GM21381 (cell line): ENCODE measurements at regions not wholly inside any gene's neighbourhood (a gene's known extent, or its start where the extent isn't known, plus 50 kb on each side); places are given as distances from the start of the nearest gene placed in this dataset.
"Not testable (repeated sequence)": the region's sequence is repeated elsewhere in the genome, so short reads cannot be mapped to it uniquely, and the experiment has no call there.

ENCODE experiments used
- ATAC-seq: cut with Tn5 transposase; IDR thresholded peaks from one replicate; pipeline ENCODE4 v1.9.1; 2021; ENCODE audit warnings: mild to moderate bottlenecking, moderate library complexity; ENCODE audit not compliant: unreplicated experiment

DNA sequence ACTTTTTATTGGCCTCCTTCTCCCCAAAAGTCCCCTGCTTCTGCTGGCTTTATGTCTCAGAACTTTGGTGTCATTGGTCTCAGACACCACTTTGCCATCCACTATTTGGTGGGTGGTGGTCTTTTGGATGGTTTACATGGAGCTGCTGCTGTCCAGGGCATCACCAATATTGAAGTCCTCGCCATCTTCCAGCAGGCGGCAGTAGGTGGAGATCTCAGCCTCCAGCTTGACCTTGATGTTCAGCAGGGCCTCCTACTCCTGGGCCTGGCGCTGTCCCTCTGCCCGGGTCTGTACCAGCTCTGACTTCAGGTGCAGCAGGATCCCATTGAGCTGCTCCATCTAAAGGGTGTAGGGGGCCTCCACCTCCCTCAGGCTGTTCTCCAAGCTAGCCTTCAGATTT, 148.4 kb upstream of the FOXA2 start:
- no peak for ATAC-seq

DNA sequence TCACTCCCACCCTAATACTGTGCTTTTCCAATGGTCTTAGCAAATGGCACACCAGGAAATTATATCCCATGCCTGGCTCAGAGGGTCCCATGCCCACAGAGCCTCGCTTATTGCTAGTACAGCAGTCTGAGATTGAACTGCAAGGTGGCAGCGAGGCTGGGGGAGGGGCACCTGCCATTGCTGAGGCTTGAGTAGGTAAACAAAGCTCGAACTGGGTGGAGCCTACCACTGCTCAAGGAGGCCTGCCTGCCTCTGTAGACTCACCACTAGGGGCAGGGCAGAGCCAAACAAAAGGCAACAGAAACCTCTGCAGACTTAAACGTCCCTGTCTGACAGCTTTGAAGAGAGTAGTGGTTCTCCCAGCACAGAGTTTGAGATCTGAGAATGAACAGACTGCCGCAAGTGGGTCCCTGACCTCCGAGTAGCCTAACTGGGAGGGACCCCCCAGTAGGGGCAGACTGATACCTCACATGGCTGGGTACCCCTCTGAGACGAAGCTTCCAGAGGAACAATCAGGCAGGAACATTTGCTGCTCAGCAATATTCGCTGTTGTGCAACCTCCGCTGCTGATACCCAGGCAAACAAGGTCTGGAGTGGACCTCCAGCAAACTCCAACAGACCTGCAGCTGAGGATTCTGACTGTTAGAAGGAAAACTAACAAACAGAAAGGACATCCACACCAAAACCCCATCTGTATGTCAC, 150.7 kb upstream of the FOXA2 start:
- not testable (repeated sequence) for ATAC-seq

DNA sequence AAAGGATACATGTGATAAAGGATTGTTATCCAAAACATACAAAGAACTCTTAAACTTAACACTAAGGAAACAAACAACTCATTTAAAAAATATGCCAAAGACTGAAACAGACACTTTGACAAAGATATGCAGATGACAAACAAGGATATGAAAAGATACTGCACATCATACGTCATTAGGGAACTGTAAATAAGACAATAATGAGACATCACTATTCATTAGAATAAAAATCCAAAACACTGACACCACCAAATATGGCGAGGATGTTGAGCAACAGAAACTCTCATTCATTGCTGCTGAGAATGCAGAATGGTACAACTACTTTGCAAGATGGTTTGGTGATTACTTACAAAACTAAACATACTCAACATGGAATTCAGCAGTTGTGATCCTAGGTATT, 156.5 kb upstream of the FOXA2 start:
- no peak for ATAC-seq

DNA sequence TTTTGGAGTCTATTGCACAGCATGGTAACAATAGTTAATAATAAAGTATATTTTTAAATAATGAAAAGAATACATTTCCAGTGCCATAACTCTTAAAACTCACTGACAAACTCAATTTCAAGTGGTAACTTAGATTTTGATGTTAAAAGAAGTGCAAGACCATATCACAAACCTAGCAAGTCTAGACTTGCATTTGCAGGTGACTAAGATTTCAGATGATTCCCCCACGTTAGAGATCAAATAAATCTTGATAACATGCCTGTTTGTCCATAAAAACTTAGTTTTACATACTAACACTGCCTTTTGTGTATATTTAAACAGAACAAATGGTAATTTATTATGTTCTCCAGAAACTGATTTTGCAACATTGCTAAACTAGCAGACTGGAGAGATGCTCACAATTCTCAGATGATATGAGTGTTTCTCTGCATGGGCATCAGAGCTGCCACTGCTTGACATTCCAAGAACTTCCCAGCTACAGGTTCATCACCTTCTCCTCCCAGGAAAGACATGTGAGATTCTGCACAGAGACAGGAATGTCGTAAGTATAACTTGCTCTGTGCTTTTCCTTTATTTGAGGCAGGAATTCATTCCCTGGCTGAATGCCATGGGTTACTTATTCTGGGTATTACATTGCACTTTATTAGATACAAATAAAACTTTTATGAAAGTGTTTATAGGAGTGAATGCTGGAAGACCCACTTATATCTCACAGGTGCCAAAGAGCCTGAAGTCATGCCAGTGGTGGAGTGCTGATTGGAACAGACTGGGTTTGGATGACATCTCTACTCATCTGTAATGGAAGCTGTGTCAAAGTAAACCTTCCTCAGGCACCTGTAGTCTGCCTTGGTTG, 160.2 kb upstream of the FOXA2 start:
- ATAC-seq, result no peak

DNA sequence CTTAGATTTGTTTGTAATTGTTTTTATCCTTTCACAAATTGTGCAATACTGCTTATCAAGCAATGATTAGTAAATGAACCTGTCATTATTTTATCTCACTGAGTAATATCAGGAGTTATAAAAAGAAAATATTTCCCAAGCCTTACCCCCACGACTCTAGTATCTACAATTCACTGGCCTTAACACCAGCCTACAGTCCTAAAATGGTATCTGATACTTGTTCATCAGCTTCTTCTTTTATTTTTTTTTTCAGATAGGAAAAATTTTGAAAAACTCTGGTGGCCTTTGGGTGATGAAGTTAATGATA, 160.8 kb upstream of the FOXA2 start:
- ATAC-seq, result no peak

DNA sequence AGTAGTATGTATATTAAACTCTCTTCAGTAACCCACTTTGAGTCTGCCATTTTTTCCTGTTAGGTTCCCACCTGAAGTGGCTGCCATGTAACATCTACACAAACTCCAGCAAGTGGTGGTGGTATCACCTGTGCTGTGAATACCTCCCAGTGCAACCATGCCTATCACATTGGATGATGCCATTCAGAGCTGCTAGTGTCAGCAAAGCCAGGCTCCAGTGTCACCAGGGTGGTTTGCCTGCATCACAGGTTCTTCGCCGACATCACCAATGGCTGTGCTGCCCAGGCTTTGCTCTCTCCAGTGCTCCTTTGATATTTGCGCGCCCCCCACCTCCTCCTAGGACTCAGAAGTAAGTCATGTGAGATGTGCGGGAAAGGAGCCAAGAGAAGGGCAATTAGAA, 162.6 kb upstream of the FOXA2 start:
- no peak for ATAC-seq

DNA sequence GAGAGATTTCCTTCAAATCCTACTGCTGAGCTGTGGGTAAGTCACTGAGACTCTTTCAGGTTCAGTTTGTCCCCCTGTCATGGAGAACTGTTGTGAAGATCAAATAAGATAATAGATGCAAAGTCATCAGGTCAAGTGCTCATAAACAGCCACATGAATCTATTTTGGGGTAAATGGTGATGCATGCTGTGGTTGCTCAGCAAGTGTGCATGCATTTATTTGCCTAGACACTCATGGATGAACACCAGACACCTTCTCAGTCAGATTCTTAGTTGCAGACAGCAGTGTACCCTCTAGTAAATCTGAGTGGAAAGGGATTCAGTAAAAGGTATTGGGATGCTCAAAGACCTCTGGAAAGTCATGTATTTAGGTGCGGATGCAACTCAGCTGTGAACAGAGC, 168.0 kb upstream of the FOXA2 start:
- no peak for ATAC-seq

DNA sequence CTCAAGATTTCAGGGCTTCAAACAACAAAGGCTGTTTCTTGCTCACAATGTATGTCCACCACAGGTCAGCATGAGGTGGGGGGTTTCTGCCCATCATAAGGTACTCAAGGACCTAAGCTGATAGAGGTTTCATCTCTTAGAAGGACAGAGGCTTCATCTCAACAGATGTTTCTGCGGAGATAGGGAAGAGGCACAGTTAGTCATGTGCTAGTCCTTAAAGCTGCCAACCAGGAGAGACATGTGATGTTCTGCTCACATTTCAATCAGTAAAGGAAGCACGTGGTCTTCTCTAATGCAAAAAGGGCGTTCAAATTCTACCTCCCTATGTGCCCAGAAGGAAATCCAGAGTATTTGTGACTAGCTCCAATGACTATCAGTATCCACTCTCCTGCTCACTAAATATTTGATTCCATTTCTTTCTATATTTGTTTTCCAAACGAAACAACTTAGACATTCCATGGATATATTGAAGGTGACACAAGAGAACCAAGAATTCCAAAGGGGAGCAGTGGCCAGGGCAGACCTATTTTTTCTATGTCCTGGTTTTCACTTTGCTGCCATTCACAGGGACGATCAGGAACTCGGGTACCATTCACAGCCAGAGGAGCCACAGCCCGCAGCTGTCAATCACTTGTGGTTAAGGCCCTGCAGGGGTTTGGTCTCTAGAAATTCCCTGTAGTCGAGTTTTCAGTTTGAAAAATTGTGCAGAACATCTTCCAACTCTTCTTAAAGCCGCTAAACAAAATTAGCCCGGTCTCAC, 173.2 kb upstream of the FOXA2 start:
- ATAC-seq, result no peak

DNA sequence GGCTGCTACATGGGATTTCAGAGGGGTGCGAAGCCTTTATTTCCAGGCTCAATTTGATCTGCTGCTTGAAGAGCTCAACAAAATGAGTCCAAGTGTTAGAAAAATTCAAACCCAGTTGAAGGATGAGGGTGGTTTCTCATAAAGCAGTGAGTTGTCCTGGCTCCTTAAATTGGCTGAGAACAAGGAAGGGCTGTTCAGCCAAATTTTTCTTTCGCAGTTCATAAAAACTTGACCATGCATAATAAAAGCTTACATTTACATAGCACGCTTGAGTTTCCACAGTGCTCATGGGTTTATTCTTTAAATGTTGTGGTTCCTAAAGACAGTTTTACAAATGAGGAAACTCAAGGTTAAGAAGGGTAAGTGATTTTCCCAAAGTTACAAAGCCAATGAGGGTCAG, 174.4 kb upstream of the FOXA2 start:
- ATAC-seq, result no peak

DNA sequence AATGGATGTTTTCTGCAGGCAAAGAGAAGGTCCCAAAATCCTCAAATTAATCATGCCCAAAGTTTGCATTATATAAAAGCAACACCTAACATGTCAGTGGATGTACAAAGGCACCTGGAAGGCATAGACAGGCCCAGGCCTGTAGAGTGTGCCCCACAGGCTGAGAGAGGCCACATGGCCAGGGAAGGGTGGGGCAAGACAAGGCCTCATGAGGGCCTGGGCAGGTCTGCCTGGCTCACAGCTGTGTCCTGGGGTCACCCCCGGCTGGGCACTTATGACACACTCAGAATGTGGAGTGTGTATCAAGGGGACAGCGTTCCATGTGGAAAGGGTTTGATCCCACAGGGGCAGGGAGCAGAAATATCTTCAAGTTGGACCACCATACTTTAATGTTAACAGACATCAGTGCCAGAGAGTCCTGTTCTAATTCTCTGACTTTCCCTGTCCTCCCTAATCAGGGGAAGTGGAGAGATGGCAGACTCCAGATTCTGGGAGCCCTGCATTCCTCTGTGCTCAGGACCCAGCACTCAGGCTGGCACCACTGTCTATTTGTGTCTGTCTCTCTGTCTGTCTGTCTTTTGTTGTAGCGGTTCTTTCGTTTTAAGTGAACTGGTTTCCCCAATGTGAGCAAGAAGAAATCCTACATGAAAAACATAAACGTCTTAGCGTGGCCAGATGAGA, 178.3 kb upstream of the FOXA2 start:
- ATAC-seq, result no peak

DNA sequence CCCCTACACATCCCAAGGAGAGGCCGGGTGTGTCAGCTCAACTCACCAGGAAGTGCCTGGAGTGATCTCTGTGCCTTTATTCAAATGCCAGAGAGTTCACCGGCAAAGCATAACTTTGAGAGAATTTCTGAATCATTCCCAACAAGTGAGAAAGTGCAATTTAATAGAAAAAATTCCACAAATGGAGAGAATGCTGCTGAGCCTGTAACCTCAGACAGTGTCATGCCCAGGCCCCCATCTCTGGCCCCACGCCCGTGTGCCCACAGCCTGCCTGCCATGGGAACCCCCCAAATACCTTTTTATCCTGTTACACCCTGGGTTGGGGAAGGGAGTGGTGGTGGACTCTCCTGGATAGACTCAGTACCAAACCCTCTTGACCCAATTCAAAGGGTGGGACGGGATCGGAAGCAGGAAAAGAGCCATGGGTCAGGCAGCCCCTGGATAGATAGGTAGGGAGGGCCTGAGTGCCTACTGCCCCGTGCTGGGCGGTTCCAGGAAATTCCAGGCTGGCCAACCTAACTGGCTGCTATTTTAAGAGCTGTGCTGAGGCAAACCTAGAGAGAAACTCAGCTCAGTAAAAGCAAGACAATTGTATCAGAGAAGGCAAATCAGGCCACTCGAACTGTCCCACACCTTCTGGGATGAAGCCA, 179.0 kb upstream of the FOXA2 start:
- no peak for ATAC-seq

DNA sequence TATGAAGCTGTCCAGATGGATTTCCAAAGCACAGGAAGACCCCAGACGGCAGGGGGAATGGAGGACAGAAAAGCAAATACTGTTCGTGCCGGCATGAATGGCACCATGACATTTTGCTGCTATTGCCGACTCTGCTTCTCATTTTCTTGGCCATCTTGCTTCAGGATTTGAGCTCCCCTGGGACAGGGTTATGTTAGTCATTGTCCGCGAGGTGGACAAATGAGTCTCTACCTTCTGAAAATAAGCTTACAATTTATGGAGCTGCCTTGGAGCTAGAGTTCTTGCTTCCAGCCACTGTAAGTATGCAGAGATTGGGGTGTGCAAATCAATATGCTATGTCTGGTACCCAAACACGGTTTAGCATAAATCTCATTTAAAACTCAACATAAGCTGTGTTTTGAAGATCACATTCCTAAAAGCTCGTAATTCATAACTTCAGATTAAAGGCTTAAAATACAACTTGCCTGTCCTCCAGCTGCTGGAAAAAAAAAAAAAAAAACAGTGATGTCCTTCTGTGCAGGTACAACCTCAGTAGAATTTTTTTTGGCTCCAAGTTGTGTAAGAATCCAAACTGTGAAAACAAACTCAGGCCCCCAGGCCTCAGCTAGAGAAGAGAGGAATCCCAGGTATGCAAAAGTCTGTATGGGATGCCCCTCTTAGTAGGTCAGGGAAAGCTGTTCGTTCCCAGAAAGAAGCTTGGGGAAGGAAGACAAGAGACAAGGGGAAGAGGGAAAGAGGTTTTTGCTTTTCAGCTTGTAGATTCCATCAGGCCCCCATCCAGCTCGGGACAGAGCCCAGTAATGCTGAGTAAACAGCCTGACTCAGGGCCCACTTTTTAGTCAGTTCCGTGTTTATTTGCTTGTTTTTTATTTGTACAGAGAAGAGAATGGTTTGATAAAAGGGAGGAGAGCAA, 184.2 kb upstream of the FOXA2 start:
- ATAC-seq, result no peak

DNA sequence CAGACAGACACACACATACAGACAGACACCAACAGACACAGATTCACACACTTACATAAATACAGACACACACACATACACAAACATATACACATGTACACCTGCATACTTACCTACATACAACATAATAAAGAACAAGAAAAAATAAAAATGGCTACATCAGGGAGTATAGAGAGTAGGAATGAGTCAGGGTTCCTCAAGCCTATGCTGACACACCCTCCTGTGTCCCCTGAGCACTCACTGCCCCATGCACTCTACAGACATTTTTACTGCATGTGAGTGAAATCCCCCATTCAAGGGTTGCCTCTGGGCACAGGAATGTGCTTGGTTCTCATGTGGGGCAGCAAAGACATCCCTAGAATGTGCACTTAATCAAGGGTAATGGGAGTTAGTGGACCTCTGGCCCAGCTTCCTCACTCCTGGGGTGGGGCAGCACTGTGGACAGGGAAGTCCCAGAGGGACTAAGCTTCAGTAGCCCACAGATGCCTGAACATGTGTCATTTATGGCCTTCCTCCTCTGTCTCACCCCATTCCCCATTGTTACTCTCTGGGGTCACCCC, 185.9 kb upstream of the FOXA2 start:
- ATAC-seq, result no peak

DNA sequence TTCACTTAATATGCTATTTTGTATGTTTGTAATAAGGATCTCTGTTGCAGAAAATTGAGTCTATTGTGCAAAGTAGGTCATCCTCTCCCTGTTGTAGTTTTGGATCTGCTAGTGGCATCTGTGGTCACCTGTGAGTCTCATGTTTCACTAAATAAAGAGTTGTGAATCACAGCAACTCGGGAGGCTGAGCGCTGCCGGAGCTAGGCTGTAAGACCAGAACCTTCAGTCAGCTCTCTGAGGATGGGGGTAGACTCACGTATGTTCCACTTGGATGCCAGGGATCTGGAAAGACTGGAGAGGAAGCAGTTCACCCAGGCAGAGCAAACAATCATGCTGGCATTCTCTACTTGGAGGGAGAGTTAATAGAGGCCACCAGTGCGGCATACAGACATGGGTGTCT, 187.3 kb upstream of the FOXA2 start:
- ATAC-seq, result no peak

DNA sequence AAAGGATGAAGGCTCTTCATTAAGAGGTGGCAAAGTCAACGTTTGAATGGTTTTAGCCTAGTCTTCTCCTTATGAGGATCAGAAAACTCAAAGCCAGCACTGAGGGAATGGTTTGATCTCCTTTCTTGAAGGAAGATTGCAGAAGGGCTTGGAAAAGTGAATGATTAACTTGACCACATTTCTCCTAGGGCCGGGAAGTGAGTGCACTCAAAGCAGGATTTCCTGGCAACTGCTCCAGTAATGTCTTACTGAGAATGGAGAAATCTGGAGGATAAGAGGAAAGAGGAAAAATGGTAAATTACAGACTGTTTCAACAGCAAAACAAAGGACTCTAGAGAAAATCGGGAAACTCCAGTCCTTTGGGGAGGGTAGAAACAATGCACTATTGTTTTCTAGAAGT, 189.0 kb upstream of the FOXA2 start:
- ATAC-seq, result no peak

DNA sequence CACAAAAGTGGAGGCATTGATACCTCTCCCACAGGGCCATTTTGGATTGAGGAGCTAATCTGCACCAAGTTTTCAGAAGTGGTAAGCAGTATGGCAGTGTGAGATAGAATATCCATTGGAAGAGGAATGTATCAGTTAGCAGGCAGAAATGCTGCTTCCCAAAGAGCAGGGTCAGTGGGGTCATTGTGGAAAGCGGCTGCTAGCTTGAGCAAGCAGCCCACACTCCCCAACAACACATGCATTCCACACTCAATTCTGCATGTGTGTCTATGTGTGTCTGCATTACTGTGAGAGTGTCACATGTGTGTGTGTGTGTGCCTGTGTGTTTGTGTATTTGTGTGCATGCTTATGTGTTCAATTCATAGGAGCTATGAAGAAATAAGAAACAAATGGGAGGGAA, 190.9 kb upstream of the FOXA2 start:
- ATAC-seq, result no peak

DNA sequence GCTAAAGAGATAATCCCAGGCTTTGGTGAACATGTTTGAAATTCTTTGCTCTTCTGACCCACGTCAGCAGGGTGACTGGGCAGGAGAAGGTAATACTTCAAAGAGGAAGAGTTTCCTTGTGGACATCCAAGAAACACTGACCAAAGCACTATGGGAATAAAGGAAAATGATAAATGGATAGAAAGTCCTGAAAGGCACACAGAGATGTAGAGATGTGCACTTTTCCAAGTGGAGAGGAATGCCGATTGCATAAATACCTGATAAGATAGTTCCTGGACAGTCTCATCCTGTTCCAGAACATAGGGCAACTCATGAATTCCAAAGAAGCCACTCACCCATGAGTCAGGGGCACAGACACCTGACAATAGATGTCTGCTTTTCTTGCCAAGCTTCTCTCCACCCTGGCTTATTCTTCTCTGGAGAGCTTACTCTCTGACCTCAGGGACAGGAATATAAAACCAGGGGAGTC, 191.3 kb upstream of the FOXA2 start:
- no peak for ATAC-seq

DNA sequence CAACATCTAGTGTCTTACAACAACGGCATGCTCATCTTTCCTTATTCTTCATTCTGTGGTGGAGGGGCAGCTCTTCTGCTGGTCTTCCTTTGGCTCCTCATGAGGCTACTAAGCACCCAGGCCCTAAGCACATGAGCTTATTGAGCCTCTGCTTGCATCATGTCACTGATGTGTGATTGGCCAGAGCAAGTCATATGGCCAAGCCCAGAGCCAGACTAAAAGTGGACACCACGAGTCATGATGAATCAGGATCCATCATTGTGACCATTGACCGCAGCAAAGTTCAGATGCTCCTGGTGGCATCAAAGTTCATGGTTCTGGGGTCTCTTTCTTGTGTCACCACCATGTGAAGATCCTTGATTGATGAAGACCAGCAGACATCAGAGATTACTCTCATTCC, 192.0 kb upstream of the FOXA2 start:
- ATAC-seq, result no peak

DNA sequence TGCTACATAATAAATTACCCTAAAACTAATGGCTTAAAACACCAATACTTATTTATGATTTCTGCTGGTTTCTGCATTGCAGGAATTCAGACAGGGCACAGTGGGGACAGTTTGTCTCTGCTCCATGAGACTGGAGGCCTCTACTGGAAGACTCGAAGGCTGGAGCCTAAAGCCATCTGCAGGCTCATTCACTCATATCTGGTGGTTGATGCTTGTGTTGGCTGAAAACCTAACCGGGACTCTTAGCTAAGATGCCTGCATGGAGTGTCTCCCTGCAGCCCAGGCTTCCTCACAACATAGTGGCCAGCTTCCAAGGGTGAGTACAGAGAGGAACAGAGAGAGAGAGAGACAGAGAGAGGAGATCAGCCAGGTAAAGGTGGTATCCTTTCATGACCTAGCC, 195.5 kb upstream of the FOXA2 start:
- ATAC-seq, result no peak
